IMR-90 (cell line): ENCODE measurements at regions not wholly inside any gene's neighbourhood (a gene's known extent, or its start where the extent isn't known, plus 50 kb on each side); places are given as distances from the start of the nearest gene placed in this dataset.

Experiments
- ATAC-seq: fragments of 200-7000 bp; cut with Tn5 transposase; 2 replicates; pipeline ENCODE4 v1.9.1; 2020; ENCODE audit warnings: low read depth, mild to moderate bottlenecking, moderate library complexity
- BruUV-seq: library from RNA; stranded (reverse); fragments of 400-500 nt; replicated peaks from 2 replicates; lab custom pipeline; 2021; lab: Mats Ljungman, UMichigan
- CTCF ChIA-PET: fragments of 300-600 bp; formaldehyde crosslinking; extraction: SDS; loops from one replicate; lab custom pipeline; 2021; ENCODE audit warnings: antibody characterized with exemption; lab: Yijun Ruan, JAX
- POLR2A ChIA-PET: fragments of 300-600 bp; sonication (Branson Sonifier 250); formaldehyde crosslinking; loops from one replicate; lab custom pipeline; 2022; ENCODE audit warnings: antibody characterized with exemption; ENCODE audit not compliant: unreplicated experiment; lab: Charles Lee
- DNase-seq: peaks from one replicate; pipeline ENCODE4 v3.0.0; 2013
- H2AFZ ChIP-seq: replicated peaks from 2 replicates; pipeline ENCODE3; 2013; ENCODE audit warnings: low read length, mild to moderate bottlenecking; ENCODE audit not compliant: poor library complexity
- H2AK5ac ChIP-seq: 2 replicates; pipeline ENCODE4 v1.6.1; 2013; ENCODE audit warnings: low read depth, low read length, inconsistent platforms
- H2AK9ac ChIP-seq: replicated peaks from 2 replicates; pipeline ENCODE3; 2013; ENCODE audit warnings: mild to moderate bottlenecking, low read depth, low read length, moderate library complexity; ENCODE audit not compliant: poor library complexity
- H2BK120ac ChIP-seq: 2 replicates; pipeline ENCODE4 v1.6.1; 2013; ENCODE audit warnings: low read depth, low read length, inconsistent platforms
- H2BK15ac ChIP-seq: 3 replicates; pipeline ENCODE4 v1.6.1; 2013; ENCODE audit warnings: low read depth, low read length, inconsistent platforms
- H2BK20ac ChIP-seq: 2 replicates; pipeline ENCODE4 v1.6.1; 2013; ENCODE audit warnings: low read depth, mild to moderate bottlenecking, inconsistent platforms, low read length, moderate library complexity
- H2BK5ac ChIP-seq: 2 replicates; pipeline ENCODE4 v1.6.1; 2013; ENCODE audit warnings: mild to moderate bottlenecking, low read depth, low read length, inconsistent platforms; ENCODE audit not compliant: poor library complexity, severe bottlenecking
- H3K14ac ChIP-seq: replicated peaks from 2 replicates; pipeline ENCODE4 v1.6.1; 2013; ENCODE audit warnings: low read depth, low read length, inconsistent platforms
- H3K18ac ChIP-seq: 2 replicates; pipeline ENCODE4 v1.6.1; 2013; ENCODE audit warnings: low read depth, low read length, control low read depth
- H3K23ac ChIP-seq: 2 replicates; pipeline ENCODE4 v1.6.1; 2013; ENCODE audit warnings: low read depth, low read length, inconsistent platforms
- H3K27ac ChIP-seq: 2 replicates; pipeline ENCODE4 v1.5.1; 2013; ENCODE audit warnings: mild to moderate bottlenecking, control low read depth, low read length; ENCODE audit not compliant: insufficient read depth
- H3K27me3 ChIP-seq: 2 replicates; pipeline ENCODE4 v1.6.1; 2013; ENCODE audit warnings: low read length; ENCODE audit not compliant: control insufficient read depth, insufficient read depth
- H3K36me3 ChIP-seq: 2 replicates; pipeline ENCODE4 v1.6.1; 2013; ENCODE audit warnings: low read length, mixed read lengths; ENCODE audit not compliant: control insufficient read depth, insufficient read depth
- H3K4ac ChIP-seq: 2 replicates; pipeline ENCODE4 v1.6.1; 2013; ENCODE audit warnings: low read depth, low read length, inconsistent platforms
- H3K4me1 ChIP-seq: 2 replicates; pipeline ENCODE4 v1.6.1; 2013; ENCODE audit warnings: low read length, mixed read lengths; ENCODE audit not compliant: control insufficient read depth, insufficient read depth
- H3K4me2 ChIP-seq: 2 replicates; pipeline ENCODE4 v1.6.1; 2013; ENCODE audit warnings: low read depth, mild to moderate bottlenecking, control low read depth, low read length, moderate library complexity
- H3K4me3 ChIP-seq: 2 replicates; pipeline ENCODE4 v1.5.1; 2013; ENCODE audit warnings: low read depth, mild to moderate bottlenecking, control low read depth, low read length, moderate library complexity; ENCODE audit not compliant: insufficient read depth
- H3K56ac ChIP-seq: 2 replicates; pipeline ENCODE4 v1.6.1; 2013; ENCODE audit warnings: low read length, inconsistent platforms; ENCODE audit not compliant: insufficient read depth; ENCODE audit errors: extremely low read depth
- H3K79me1 ChIP-seq, 2 experiments: 2 replicates each; pipeline ENCODE4 v1.6.1; 2013; ENCODE audit warnings: low read length in 2 of 2, inconsistent platforms in 1 of 2, low read depth in 1 of 2
- H3K9ac ChIP-seq: 2 replicates; pipeline ENCODE4 v1.6.1; 2013; ENCODE audit warnings: low read depth, low read length, control low read depth
- H3K9me1 ChIP-seq: 2 replicates; pipeline ENCODE4 v1.6.1; 2013; ENCODE audit warnings: low read length, inconsistent platforms; ENCODE audit not compliant: insufficient read depth
- H3K9me3 ChIP-seq: 2 replicates; pipeline ENCODE4 v1.6.1; 2013; ENCODE audit warnings: low read length; ENCODE audit not compliant: control insufficient read depth, insufficient read depth
- H4K20me1 ChIP-seq: 2 replicates; pipeline ENCODE4 v1.6.1; 2013; ENCODE audit warnings: low read length, inconsistent platforms; ENCODE audit not compliant: insufficient read depth
- H4K5ac ChIP-seq: 2 replicates; pipeline ENCODE4 v1.6.1; 2013; ENCODE audit warnings: mild to moderate bottlenecking, low read depth, low read length, control low read depth
- H4K8ac ChIP-seq, 2 experiments: 2 replicates each; pipeline ENCODE4 v1.6.1; 2013; ENCODE audit warnings: low read depth in 2 of 2, low read length in 2 of 2, control low read depth in 1 of 2, inconsistent platforms in 1 of 2
- H4K91ac ChIP-seq: 2 replicates; pipeline ENCODE4 v1.6.1; 2013; ENCODE audit warnings: low read depth, low read length, inconsistent platforms; ENCODE audit not compliant: insufficient read depth
- CEBPB ChIP-seq: IDR thresholded peaks from 2 replicates; pipeline ENCODE4 v1.6.1; 2012; ENCODE audit warnings: low read depth, low read length, improper control_type of control experiment
- NFE2L2 ChIP-seq: fragments of 150-350 bp; IDR thresholded peaks from 2 replicates; pipeline ENCODE4 v1.6.1; 2016; ENCODE audit warnings: low read depth, mild to moderate bottlenecking, low read length
- RAD21 ChIP-seq: IDR thresholded peaks from 2 replicates; pipeline ENCODE4 v1.6.1; 2012; ENCODE audit warnings: low read length, improper control_type of control experiment
- RCOR1 ChIP-seq: IDR thresholded peaks from 2 replicates; pipeline ENCODE4 v1.6.1; 2012; ENCODE audit warnings: mild to moderate bottlenecking, low read length, improper control_type of control experiment; ENCODE audit not compliant: insufficient replicate concordance
- WGBS, 2 experiments: methylation state at CpG; one replicate each; pipeline versions ENCODE4 v1.1.5 to v1.1.7; 2013; ENCODE audit warnings: missing lambda C conversion rate in 2 of 2; ENCODE audit not compliant: insufficient read length in 1 of 2; ENCODE audit errors: extremely low coverage in 2 of 2; 5-methylcytosine and 5-hydroxymethylcytosine counted together
- dilution Hi-C: fragments of 300-500 bp; cut with HindIII; formaldehyde crosslinking; loops from one replicate; pipeline ENCODE4 v1.14.3; 2018; ENCODE audit warnings: low sequenced_read_pairs; ENCODE audit not compliant: unreplicated experiment
- in situ Hi-C: fragments of 300-500 bp; cut with MboI; formaldehyde crosslinking; loops from 3 replicates; pipeline ENCODE4 v1.14.3; 2019; ENCODE audit warnings: low sequenced_read_pairs, inconsistent platforms, mixed read lengths
- intact Hi-C: fragments of 100-400 bp; cut with micrococcal nuclease; formaldehyde crosslinking; loops from 2 replicates; pipeline ENCODE4 v1.10.0; 2022

DNA sequence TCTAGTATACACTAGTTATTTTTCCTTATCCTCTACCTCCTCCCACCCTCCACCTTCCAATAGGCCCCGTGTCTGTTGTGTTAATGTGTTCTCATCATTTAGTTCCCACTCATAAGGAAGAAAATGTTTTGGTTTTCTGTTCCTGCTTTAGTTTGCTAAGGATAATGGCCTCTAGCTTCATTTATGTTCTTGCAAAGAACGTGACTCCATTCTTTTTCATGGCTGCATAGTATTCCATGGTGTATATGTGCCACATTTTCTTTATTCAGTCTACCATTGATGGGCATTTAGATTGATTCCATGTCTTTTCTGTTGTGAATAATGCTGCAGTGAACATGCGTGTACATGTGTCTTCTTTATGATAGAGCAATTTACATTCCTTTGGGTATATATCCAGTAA is 146.5 kb upstream of the GAS1 start:
- in situ Hi-C loops, result no loop called here
- BruUV-seq, result no TSS peak
- dilution Hi-C loops, result no loop called here
- WGBS, 2 experiments, result no CpG with 5 or more reads among the region's 3 CpGs
- Histone ChIP-seq H3K23ac (no peak overlapping the region), H4K5ac (no peak overlapping the region), H4K91ac (no peak overlapping the region), H2AK5ac (no peak overlapping the region), H3K27ac (no peak overlapping the region), H2BK120ac (no peak overlapping the region), H3K14ac (no peak overlapping the region), H3K9me1 (no peaks in the 10 kb centered on the region), H3K4me1 (no peaks in the 10 kb centered on the region), H2AFZ (no peak overlapping the region), H4K8ac (no peak overlapping the region), H3K18ac (no peak overlapping the region), H3K9ac (no peak overlapping the region), H3K27me3 (no peaks in the 10 kb centered on the region; the same call in 1 of the 2 replicates), H3K9me3 (no peaks in the 10 kb centered on the region), H2AK9ac (no peak overlapping the region), H2BK15ac (no peak overlapping the region), H2BK5ac (no peak overlapping the region), H3K4ac (no peak overlapping the region), H3K36me3 (no peaks in the 10 kb centered on the region), H3K79me1 (no peaks in the 10 kb centered on the region), H3K4me2 (no peak overlapping the region), H3K56ac (no peak overlapping the region), H4K20me1 (no peaks in the 10 kb centered on the region), H2BK20ac (no peak overlapping the region), H3K4me3 (no peak overlapping the region)
- TF ChIP-seq RAD21 (no peak), NFE2L2 (no peak), CEBPB (no peak), RCOR1 (no peak)
- intact Hi-C loops, result no loop called here
- ATAC-seq (no peak), DNase-seq (no peak)
- ChIA-PET POLR2A (no interaction called here), CTCF (no interaction called here)
